GM23338 (cell line): ENCODE measurements at regions not wholly inside any gene's neighbourhood (a gene's known extent, or its start where the extent isn't known, plus 50 kb on each side); places are given as distances from the start of the nearest gene placed in this dataset.

Source experiments
- CREB1 ChIP-seq: fragments of 250-450 bp; sonication (Bioruptor Pico); IDR thresholded peaks from 2 replicates; pipeline ENCODE4 v1.5.0; 2020; ENCODE audit warnings: low read depth, mild to moderate bottlenecking, moderate library complexity
- CTCF ChIP-seq, 2 experiments: fragments of 200-600 bp in 1 of 2; sonication (generic) in 1 of 2; conservative IDR thresholded peaks; 2 replicates each; pipeline versions ENCODE4 v1.5.1 to v1.6.1; 2016 to 2017; ENCODE audit warnings: antibody characterized with exemption in 2 of 2, low read depth in 2 of 2, mild to moderate bottlenecking in 2 of 2, moderate library complexity in 1 of 2
- ETS1 ChIP-seq: IDR thresholded peaks from 2 replicates; pipeline ENCODE4 v1.6.1; 2016; ENCODE audit warnings: antibody characterized with exemption
- EZH2 ChIP-seq: fragments of 200-600 bp; sonication (generic); IDR thresholded peaks from one replicate; pipeline ENCODE4 v1.8.0; 2017; ENCODE audit warnings: antibody characterized with exemption, mild to moderate bottlenecking, low read depth; ENCODE audit not compliant: unreplicated experiment
- EZH2phosphoT487 ChIP-seq: fragments of 200-600 bp; sonication (generic); IDR thresholded peaks from one replicate; pipeline ENCODE4 v1.8.1; 2018; ENCODE audit warnings: antibody characterized with exemption; ENCODE audit not compliant: unreplicated experiment
- JUNB ChIP-seq: IDR thresholded peaks from one replicate; pipeline ENCODE4 v1.6.1; 2016; ENCODE audit warnings: antibody characterized with exemption; ENCODE audit not compliant: unreplicated experiment
- NANOG ChIP-seq: IDR thresholded peaks from 2 replicates; pipeline ENCODE4 v1.6.1; 2016; ENCODE audit warnings: antibody characterized with exemption, borderline replicate concordance
- POLR2AphosphoS5 ChIP-seq: IDR thresholded peaks from 2 replicates; pipeline ENCODE4 v1.6.1; 2016; ENCODE audit warnings: antibody characterized with exemption, low read depth
- REST ChIP-seq: IDR thresholded peaks from one replicate; pipeline ENCODE4 v1.6.1; 2018; ENCODE audit warnings: antibody characterized with exemption; ENCODE audit not compliant: unreplicated experiment
- ZNF462 ChIP-seq: fragments of 250-450 bp; sonication (Bioruptor Pico); IDR thresholded peaks from 2 replicates; pipeline ENCODE4 v1.5.0; 2020; ENCODE audit warnings: mild to moderate bottlenecking, moderate library complexity

- peak; percentile 81 to 88 for TF ChIP-seq CTCF (conservative IDR thresholded peaks at IDR 0.05; ENCODE audit: low read depth in 2 of 2)
- TF ChIP-seq POLR2AphosphoS5, result no peak
- TF ChIP-seq ETS1, result no peak
- TF ChIP-seq NANOG, result no peak
- TF ChIP-seq REST, result no peak
- TF ChIP-seq EZH2, result no peak
- TF ChIP-seq ZNF462, result no peak
- TF ChIP-seq CREB1 (CRISPR knock-in tag), result no peak
- TF ChIP-seq JUNB, result no peak
- no peak for TF ChIP-seq EZH2phosphoT487
Measured at GRCh38 chr3:167102071-167102470, 278.0 kb downstream of the ZBBX start.
